ENCODE measurements at regions not wholly inside any gene's neighbourhood (a gene's known extent, or its start where the extent isn't known, plus 50 kb on each side); places are given as distances from the start of the nearest gene placed in this dataset.

DNA sequence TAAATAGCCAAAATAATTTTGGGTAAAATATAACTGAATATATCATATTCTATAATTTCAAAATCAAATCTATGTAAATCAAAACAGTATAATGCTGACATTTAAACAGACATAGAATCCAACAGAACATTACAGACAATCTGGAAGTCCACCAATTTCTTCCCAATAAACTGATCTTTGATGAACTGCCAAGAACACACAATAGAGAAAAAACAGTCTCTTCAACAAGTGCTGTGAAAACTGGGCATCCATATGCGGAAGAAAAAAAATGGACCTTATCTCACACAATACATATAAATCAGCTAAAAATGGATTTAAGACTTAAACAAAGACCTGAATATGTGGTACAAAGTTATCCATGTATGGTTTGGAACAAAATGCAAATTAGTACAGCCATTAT, 1022.7 kb downstream of the TMEM121 start (continued):
- no peak for TF ChIP-seq REST (IDR thresholded peaks at IDR 0.05; ENCODE audit: unreplicated experiment)
- TF ChIP-seq EZH2phosphoT487 (IDR thresholded peaks at IDR 0.05; ENCODE audit: unreplicated experiment): no peak
- no peak for TF ChIP-seq CREB1 (CRISPR knock-in tag; IDR thresholded peaks at IDR 0.05; ENCODE audit: low read depth)

- peaks cover 84% of the 10 kb centered on the region for H3K9me3 Mint-ChIP-seq
- ATAC-seq: no peak
- no peak overlapping the region for H3K27ac Mint-ChIP-seq
These were observed 1024.9 kb downstream of the TMEM121 start for GRCh38 chr14:106551265-106551664.

More at GRCh38 chr14:106551265-106551664, 1024.9 kb downstream of the TMEM121 start:
- no peak overlapping the region for H3K4me3 ChIP-seq
- no peaks in the 10 kb centered on the region for H3K9me2 ChIP-seq (ENCODE audit: insufficient read depth)
- no peaks in the 10 kb centered on the region for H3K79me2 ChIP-seq (replicated peaks; ENCODE audit: insufficient read depth)
- H3K4me1 ChIP-seq (ENCODE audit: insufficient read depth): no peaks in the 10 kb centered on the region
- H3K27me3 ChIP-seq (ENCODE audit: insufficient read depth): no peaks in the 10 kb centered on the region
- no peak for DNase-seq (ENCODE audit: low spot score)
- H3F3A ChIP-seq (replicated peaks; ENCODE audit: low read depth): no peaks in the 10 kb centered on the region
- Mint-ChIP-seq H3K4me3 (no peak overlapping the region), H3K36me3 (ENCODE audit: low read depth) (peaks cover 28% of the 10 kb centered on the region), H3K4me1 (no peaks in the 10 kb centered on the region), H3K27me3 (ENCODE audit: insufficient read depth, low read depth, poor library complexity) (peaks cover 5% of the 10 kb centered on the region)
- no peak overlapping the region for H3K27ac ChIP-seq (ENCODE audit: low read depth)
- no peak overlapping the region for H2AFZ ChIP-seq
- H3K4me2 ChIP-seq: no peak overlapping the region
- TF ChIP-seq STAT1 (IDR thresholded peaks at IDR 0.05; ENCODE audit: unreplicated experiment) (no peak), ZNF462 (CRISPR knock-in tag; IDR thresholded peaks at IDR 0.05) (no peak), ZNF114 (CRISPR knock-in tag; IDR thresholded peaks at IDR 0.05) (no peak), JUNB (IDR thresholded peaks at IDR 0.05; ENCODE audit: unreplicated experiment) (no peak), CTCF (conservative IDR thresholded peaks at IDR 0.05; ENCODE audit: low read depth in 2 of 2) (no peak), ZNF331 (CRISPR knock-in tag; IDR thresholded peaks at IDR 0.05; ENCODE audit: low read depth) (no peak)
- TF ChIP-seq, protein P1, sequence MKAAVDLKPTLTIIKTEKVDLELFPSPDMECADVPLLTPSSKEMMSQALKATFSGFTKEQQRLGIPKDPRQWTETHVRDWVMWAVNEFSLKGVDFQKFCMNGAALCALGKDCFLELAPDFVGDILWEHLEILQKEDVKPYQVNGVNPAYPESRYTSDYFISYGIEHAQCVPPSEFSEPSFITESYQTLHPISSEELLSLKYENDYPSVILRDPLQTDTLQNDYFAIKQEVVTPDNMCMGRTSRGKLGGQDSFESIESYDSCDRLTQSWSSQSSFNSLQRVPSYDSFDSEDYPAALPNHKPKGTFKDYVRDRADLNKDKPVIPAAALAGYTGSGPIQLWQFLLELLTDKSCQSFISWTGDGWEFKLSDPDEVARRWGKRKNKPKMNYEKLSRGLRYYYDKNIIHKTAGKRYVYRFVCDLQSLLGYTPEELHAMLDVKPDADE (IDR thresholded peaks at IDR 0.05): no peak
- H4K20me1 ChIP-seq (replicated peaks; ENCODE audit: insufficient read depth): no peaks in the 10 kb centered on the region
- no peaks in the 10 kb centered on the region; the same call in 1 of the 2 replicates for H3K36me3 ChIP-seq (ENCODE audit: insufficient read depth)
